ENCODE measurements at regions not wholly inside any gene's neighbourhood (a gene's known extent, or its start where the extent isn't known, plus 50 kb on each side); places are given as distances from the start of the nearest gene placed in this dataset.

DNA sequence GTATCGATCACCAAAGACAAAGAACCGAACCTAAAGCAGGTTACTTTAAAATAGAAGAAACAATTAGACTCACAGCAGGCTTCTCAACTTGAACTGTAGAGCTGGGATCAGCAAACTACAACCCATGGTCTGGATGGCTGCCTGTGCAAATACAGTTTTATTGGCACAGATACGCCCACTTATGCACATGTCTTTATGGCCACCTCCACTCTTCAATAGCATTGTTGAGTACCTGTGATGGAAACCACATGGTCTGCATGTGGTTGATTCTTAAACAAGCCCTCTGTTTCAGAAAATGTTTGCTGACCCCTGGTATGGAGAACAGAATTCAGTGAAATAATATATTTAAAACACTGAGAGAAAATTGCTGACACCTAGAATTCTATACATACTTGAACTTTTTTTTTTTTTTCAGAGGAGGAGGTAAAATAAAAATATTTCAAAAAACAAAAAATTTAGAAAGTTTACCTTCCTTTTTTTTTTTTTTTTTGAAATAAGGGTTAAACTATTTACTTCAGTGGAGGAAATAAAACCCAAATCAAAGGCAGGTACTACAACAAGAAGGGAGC is 263.8 kb upstream of the ATP10A start:
- ChIA-PET CTCF (no interaction called here), POLR2A (no interaction called here)

DNA sequence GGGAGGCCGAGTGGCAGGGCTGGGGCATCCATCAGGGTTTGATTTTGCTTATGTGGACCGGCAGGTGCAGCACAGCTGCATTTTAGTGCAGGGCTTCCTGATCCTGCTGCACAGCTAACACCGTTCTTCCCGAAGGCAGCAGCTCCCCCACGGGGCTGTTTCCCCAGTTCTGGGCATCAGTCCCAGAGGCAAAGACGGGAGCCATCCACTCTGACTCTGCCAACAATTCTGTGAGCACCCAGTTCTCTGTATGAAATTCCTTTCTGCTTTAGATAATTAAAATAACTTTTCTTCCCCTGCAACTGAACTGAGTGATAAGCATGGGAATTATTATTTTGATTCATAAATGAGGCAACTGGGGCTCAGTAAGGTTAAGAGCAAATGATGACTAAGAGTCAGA is 262.9 kb upstream of the ATP10A start:
- no peak for TF ChIP-seq ZFP37 (tag by site-specific recombination; IDR thresholded peaks at IDR 0.05)
- TF ChIP-seq ZNF211 (tag by site-specific recombination; IDR thresholded peaks at IDR 0.05; ENCODE audit: low read depth), result no peak
- no peak for TF ChIP-seq ZBTB1 (tag by site-specific recombination; IDR thresholded peaks at IDR 0.05)
- no peak for TF ChIP-seq ZNF138 (tag by site-specific recombination; IDR thresholded peaks at IDR 0.05; ENCODE audit: borderline replicate concordance)
- TF ChIP-seq, protein P1, sequence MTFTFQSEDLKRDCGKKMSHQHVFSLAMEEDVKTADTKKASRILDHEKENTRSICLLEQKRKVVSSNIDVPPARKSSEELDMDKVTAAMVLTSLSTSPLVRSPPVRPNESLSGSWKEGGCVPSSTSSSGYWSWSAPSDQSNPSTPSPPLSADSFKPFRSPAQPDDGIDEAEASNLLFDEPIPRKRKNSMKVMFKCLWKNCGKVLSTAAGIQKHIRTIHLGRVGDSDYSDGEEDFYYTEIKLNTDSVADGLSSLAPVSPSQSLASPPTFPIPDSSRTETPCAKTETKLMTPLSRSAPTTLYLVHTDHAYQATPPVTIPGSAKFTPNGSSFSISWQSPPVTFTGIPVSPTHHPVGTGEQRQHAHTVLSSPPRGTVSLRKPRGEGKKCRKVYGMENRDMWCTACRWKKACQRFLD (tag by site-specific recombination; IDR thresholded peaks at IDR 0.05), result no peak
- no peak for TF ChIP-seq MYNN (tag by site-specific recombination; IDR thresholded peaks at IDR 0.05; ENCODE audit: borderline replicate concordance)
- TF ChIP-seq WT1 (tag by site-specific recombination; IDR thresholded peaks at IDR 0.05), result no peak
- TF ChIP-seq HOXC10 (CRISPR knock-in tag; IDR thresholded peaks at IDR 0.05), result no peak
- no peak for TF ChIP-seq ZNF560 (tag by site-specific recombination; IDR thresholded peaks at IDR 0.05; ENCODE audit: borderline replicate concordance)
- TF ChIP-seq ZNF341 (tag by site-specific recombination; IDR thresholded peaks at IDR 0.05; ENCODE audit: low read depth), result no peak
- no peak for TF ChIP-seq ZBTB6 (tag by site-specific recombination; IDR thresholded peaks at IDR 0.05)
- no peak for TF ChIP-seq ZNF324 (tag by site-specific recombination; IDR thresholded peaks at IDR 0.05)
- TF ChIP-seq SETDB1 (IDR thresholded peaks at IDR 0.05; ENCODE audit: insufficient read length, low read length), result no peak
- no peak for TF ChIP-seq ZXDB (tag by site-specific recombination; IDR thresholded peaks at IDR 0.05)
- TF ChIP-seq ZNF174 (tag by site-specific recombination; IDR thresholded peaks at IDR 0.05), result no peak
- Histone ChIP-seq H3K27ac (ENCODE audit: extremely low read depth, low read depth, low read length) (no peak overlapping the region), H3K4me3 (ENCODE audit: low read depth, low read length) (no peak overlapping the region), H3K9me3 (ENCODE audit: control insufficient read depth, insufficient read depth, low read depth, low read length) (no peaks in the 10 kb centered on the region), H3K4me1 (ENCODE audit: control insufficient read depth, insufficient read depth, low read length) (peaks cover 2% of the 10 kb centered on the region; the same call in 1 of the 2 replicates), H3K36me3 (ENCODE audit: control insufficient read depth in 2 of 2, insufficient read depth in 1 of 2, low read length in 2 of 2) (no peaks in the 10 kb centered on the region)
- POLR2A ChIA-PET, result no interaction called here
- CTCF ChIA-PET, result no interaction called here

More for the DNA sequence above, 263.8 kb upstream of the ATP10A start:
- no peak overlapping the region for H3K27ac ChIP-seq (ENCODE audit: extremely low read depth, low read depth, low read length)
- H3K4me1 ChIP-seq (ENCODE audit: control insufficient read depth, insufficient read depth, low read length), result peaks cover 4% of the 10 kb centered on the region; the same call in 1 of the 2 replicates
- no peaks in the 10 kb centered on the region for H3K36me3 ChIP-seq (ENCODE audit: control insufficient read depth in 2 of 2, insufficient read depth in 1 of 2, low read length in 2 of 2)
- H3K4me3 ChIP-seq (ENCODE audit: low read depth, low read length), result no peak overlapping the region
- TF ChIP-seq ZNF26 (tag by site-specific recombination; IDR thresholded peaks at IDR 0.05), result no peak
- TF ChIP-seq ZNF48 (tag by site-specific recombination; IDR thresholded peaks at IDR 0.05), result no peak
- peak; percentile 68 for TF ChIP-seq ZFHX2 (tag by site-specific recombination; conservative IDR thresholded peaks at IDR 0.05)
- peak; percentile 57; the same call in 1 of the 2 replicates for TF ChIP-seq ZSCAN16 (tag by site-specific recombination; IDR thresholded peaks at IDR 0.05)
- TF ChIP-seq EGR2 (tag by site-specific recombination; IDR thresholded peaks at IDR 0.05; ENCODE audit: low read depth), result peak; percentile 68
- no peak for TF ChIP-seq ZNF24 (tag by site-specific recombination; IDR thresholded peaks at IDR 0.05)
- no peaks in the 10 kb centered on the region for H3K9me3 ChIP-seq (ENCODE audit: control insufficient read depth, insufficient read depth, low read depth, low read length)

Data from HEK293 (cell line).